IMR-90 (cell line): ENCODE measurements at regions not wholly inside any gene's neighbourhood (a gene's known extent, or its start where the extent isn't known, plus 50 kb on each side); places are given as distances from the start of the nearest gene placed in this dataset.

ENCODE experiments used
- ATAC-seq: fragments of 200-7000 bp; cut with Tn5 transposase; 2 replicates; pipeline ENCODE4 v1.9.1; 2020; ENCODE audit warnings: low read depth, mild to moderate bottlenecking, moderate library complexity
- BruUV-seq: library from RNA; stranded (reverse); fragments of 400-500 nt; replicated peaks from 2 replicates; lab custom pipeline; 2021; lab: Mats Ljungman, UMichigan
- CTCF ChIA-PET: fragments of 300-600 bp; formaldehyde crosslinking; extraction: SDS; loops from one replicate; lab custom pipeline; 2021; ENCODE audit warnings: antibody characterized with exemption; lab: Yijun Ruan, JAX
- POLR2A ChIA-PET: fragments of 300-600 bp; sonication (Branson Sonifier 250); formaldehyde crosslinking; loops from one replicate; lab custom pipeline; 2022; ENCODE audit warnings: antibody characterized with exemption; ENCODE audit not compliant: unreplicated experiment; lab: Charles Lee
- DNase-seq: peaks from one replicate; pipeline ENCODE4 v3.0.0; 2013
- H2AFZ ChIP-seq: replicated peaks from 2 replicates; pipeline ENCODE3; 2013; ENCODE audit warnings: low read length, mild to moderate bottlenecking; ENCODE audit not compliant: poor library complexity
- H2AK5ac ChIP-seq: 2 replicates; pipeline ENCODE4 v1.6.1; 2013; ENCODE audit warnings: low read depth, low read length, inconsistent platforms
- H2AK9ac ChIP-seq: replicated peaks from 2 replicates; pipeline ENCODE3; 2013; ENCODE audit warnings: mild to moderate bottlenecking, low read depth, low read length, moderate library complexity; ENCODE audit not compliant: poor library complexity
- H2BK120ac ChIP-seq: 2 replicates; pipeline ENCODE4 v1.6.1; 2013; ENCODE audit warnings: low read depth, low read length, inconsistent platforms
- H2BK15ac ChIP-seq: 3 replicates; pipeline ENCODE4 v1.6.1; 2013; ENCODE audit warnings: low read depth, low read length, inconsistent platforms
- H2BK20ac ChIP-seq: 2 replicates; pipeline ENCODE4 v1.6.1; 2013; ENCODE audit warnings: low read depth, mild to moderate bottlenecking, inconsistent platforms, low read length, moderate library complexity
- H2BK5ac ChIP-seq: 2 replicates; pipeline ENCODE4 v1.6.1; 2013; ENCODE audit warnings: mild to moderate bottlenecking, low read depth, low read length, inconsistent platforms; ENCODE audit not compliant: poor library complexity, severe bottlenecking
- H3K14ac ChIP-seq: replicated peaks from 2 replicates; pipeline ENCODE4 v1.6.1; 2013; ENCODE audit warnings: low read depth, low read length, inconsistent platforms
- H3K18ac ChIP-seq: 2 replicates; pipeline ENCODE4 v1.6.1; 2013; ENCODE audit warnings: low read depth, low read length, control low read depth
- H3K23ac ChIP-seq: 2 replicates; pipeline ENCODE4 v1.6.1; 2013; ENCODE audit warnings: low read depth, low read length, inconsistent platforms
- H3K27ac ChIP-seq: 2 replicates; pipeline ENCODE4 v1.5.1; 2013; ENCODE audit warnings: mild to moderate bottlenecking, control low read depth, low read length; ENCODE audit not compliant: insufficient read depth
- H3K27me3 ChIP-seq: 2 replicates; pipeline ENCODE4 v1.6.1; 2013; ENCODE audit warnings: low read length; ENCODE audit not compliant: control insufficient read depth, insufficient read depth
- H3K36me3 ChIP-seq: 2 replicates; pipeline ENCODE4 v1.6.1; 2013; ENCODE audit warnings: low read length, mixed read lengths; ENCODE audit not compliant: control insufficient read depth, insufficient read depth
- H3K4ac ChIP-seq: 2 replicates; pipeline ENCODE4 v1.6.1; 2013; ENCODE audit warnings: low read depth, low read length, inconsistent platforms
- H3K4me1 ChIP-seq: 2 replicates; pipeline ENCODE4 v1.6.1; 2013; ENCODE audit warnings: low read length, mixed read lengths; ENCODE audit not compliant: control insufficient read depth, insufficient read depth
- H3K4me2 ChIP-seq: 2 replicates; pipeline ENCODE4 v1.6.1; 2013; ENCODE audit warnings: low read depth, mild to moderate bottlenecking, control low read depth, low read length, moderate library complexity
- H3K4me3 ChIP-seq: 2 replicates; pipeline ENCODE4 v1.5.1; 2013; ENCODE audit warnings: low read depth, mild to moderate bottlenecking, control low read depth, low read length, moderate library complexity; ENCODE audit not compliant: insufficient read depth
- H3K56ac ChIP-seq: 2 replicates; pipeline ENCODE4 v1.6.1; 2013; ENCODE audit warnings: low read length, inconsistent platforms; ENCODE audit not compliant: insufficient read depth; ENCODE audit errors: extremely low read depth
- H3K79me1 ChIP-seq, 2 experiments: 2 replicates each; pipeline ENCODE4 v1.6.1; 2013; ENCODE audit warnings: low read length in 2 of 2, inconsistent platforms in 1 of 2, low read depth in 1 of 2
- H3K9ac ChIP-seq: 2 replicates; pipeline ENCODE4 v1.6.1; 2013; ENCODE audit warnings: low read depth, low read length, control low read depth
- H3K9me1 ChIP-seq: 2 replicates; pipeline ENCODE4 v1.6.1; 2013; ENCODE audit warnings: low read length, inconsistent platforms; ENCODE audit not compliant: insufficient read depth
- H3K9me3 ChIP-seq: 2 replicates; pipeline ENCODE4 v1.6.1; 2013; ENCODE audit warnings: low read length; ENCODE audit not compliant: control insufficient read depth, insufficient read depth
- H4K20me1 ChIP-seq: 2 replicates; pipeline ENCODE4 v1.6.1; 2013; ENCODE audit warnings: low read length, inconsistent platforms; ENCODE audit not compliant: insufficient read depth
- H4K5ac ChIP-seq: 2 replicates; pipeline ENCODE4 v1.6.1; 2013; ENCODE audit warnings: mild to moderate bottlenecking, low read depth, low read length, control low read depth
- H4K8ac ChIP-seq, 2 experiments: 2 replicates each; pipeline ENCODE4 v1.6.1; 2013; ENCODE audit warnings: low read depth in 2 of 2, low read length in 2 of 2, control low read depth in 1 of 2, inconsistent platforms in 1 of 2
- H4K91ac ChIP-seq: 2 replicates; pipeline ENCODE4 v1.6.1; 2013; ENCODE audit warnings: low read depth, low read length, inconsistent platforms; ENCODE audit not compliant: insufficient read depth
- BHLHE40 ChIP-seq: fragments of 150-350 bp; IDR thresholded peaks from 2 replicates; pipeline ENCODE4 v1.6.1; 2016; ENCODE audit warnings: mild to moderate bottlenecking, low read depth, low read length
- CEBPB ChIP-seq: IDR thresholded peaks from 2 replicates; pipeline ENCODE4 v1.6.1; 2012; ENCODE audit warnings: low read depth, low read length, improper control_type of control experiment
- CHD1 ChIP-seq: IDR thresholded peaks from 2 replicates; pipeline ENCODE4 v1.6.1; 2012; ENCODE audit warnings: low read depth, low read length, improper control_type of control experiment
- FOS ChIP-seq: fragments of 150-350 bp; IDR thresholded peaks from 2 replicates; pipeline ENCODE4 v1.6.1; 2016; ENCODE audit warnings: low read depth, low read length
- MAFK ChIP-seq: IDR thresholded peaks from 2 replicates; pipeline ENCODE4 v1.6.1; 2012; ENCODE audit warnings: low read depth, low read length, improper control_type of control experiment
- NFE2L2 ChIP-seq: fragments of 150-350 bp; IDR thresholded peaks from 2 replicates; pipeline ENCODE4 v1.6.1; 2016; ENCODE audit warnings: low read depth, mild to moderate bottlenecking, low read length
- POLR2A ChIP-seq: IDR thresholded peaks from 2 replicates; pipeline ENCODE4 v1.6.1; 2012; ENCODE audit warnings: mild to moderate bottlenecking, low read depth, low read length
- RAD21 ChIP-seq: IDR thresholded peaks from 2 replicates; pipeline ENCODE4 v1.6.1; 2012; ENCODE audit warnings: low read length, improper control_type of control experiment
- RCOR1 ChIP-seq: IDR thresholded peaks from 2 replicates; pipeline ENCODE4 v1.6.1; 2012; ENCODE audit warnings: mild to moderate bottlenecking, low read length, improper control_type of control experiment; ENCODE audit not compliant: insufficient replicate concordance
- WGBS, 2 experiments: methylation state at CpG; one replicate each; pipeline versions ENCODE4 v1.1.5 to v1.1.7; 2013; ENCODE audit warnings: missing lambda C conversion rate in 2 of 2; ENCODE audit not compliant: insufficient read length in 1 of 2; ENCODE audit errors: extremely low coverage in 2 of 2; 5-methylcytosine and 5-hydroxymethylcytosine counted together
- dilution Hi-C: fragments of 300-500 bp; cut with HindIII; formaldehyde crosslinking; loops from one replicate; pipeline ENCODE4 v1.14.3; 2018; ENCODE audit warnings: low sequenced_read_pairs; ENCODE audit not compliant: unreplicated experiment
- in situ Hi-C: fragments of 300-500 bp; cut with MboI; formaldehyde crosslinking; loops from 3 replicates; pipeline ENCODE4 v1.14.3; 2019; ENCODE audit warnings: low sequenced_read_pairs, inconsistent platforms, mixed read lengths
- intact Hi-C: fragments of 100-400 bp; cut with micrococcal nuclease; formaldehyde crosslinking; loops from 2 replicates; pipeline ENCODE4 v1.10.0; 2022
- TF ChIP-seq, protein P1 (sequence below): conservative IDR thresholded peaks from 2 replicates; pipeline ENCODE4 v1.5.1; 2012; ENCODE audit warnings: mild to moderate bottlenecking, low read depth, low read length, improper control_type of control experiment
- TF ChIP-seq, protein P2 (sequence below): fragments of 150-350 bp; IDR thresholded peaks from 2 replicates; pipeline ENCODE4 v1.6.1; 2016; ENCODE audit warnings: low read depth, mild to moderate bottlenecking, low read length, moderate library complexity, borderline replicate concordance

DNA sequence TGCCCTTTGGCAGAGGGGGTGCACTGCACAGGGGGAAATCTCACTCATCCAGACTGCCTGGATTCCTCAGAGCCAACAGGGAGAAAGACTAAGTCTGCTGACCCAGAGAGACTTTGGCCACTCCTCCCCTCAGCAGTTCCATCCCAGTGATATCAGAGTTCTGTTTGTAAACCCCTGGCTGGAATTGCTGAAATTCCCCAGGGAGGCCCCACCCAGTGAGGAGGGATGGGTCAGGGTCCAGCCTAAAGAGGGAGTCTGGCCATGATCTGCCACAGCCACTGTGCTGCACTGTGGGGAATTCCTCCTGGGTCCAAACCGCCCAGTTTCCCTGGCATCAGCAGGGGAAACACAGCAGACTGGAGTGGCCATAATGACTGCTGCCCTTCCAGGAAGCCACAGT lies 54.9 kb upstream of the USP15 start:
- Histone ChIP-seq H2AFZ (no peak overlapping the region), H3K27ac (no peak overlapping the region), H2BK20ac (no peak overlapping the region), H4K20me1 (no peaks in the 10 kb centered on the region), H3K23ac (no peak overlapping the region), H4K91ac (no peak overlapping the region), H3K79me1 (no peaks in the 10 kb centered on the region), H4K5ac (no peak overlapping the region), H3K14ac (no peak overlapping the region), H3K36me3 (no peaks in the 10 kb centered on the region), H3K27me3 (no peaks in the 10 kb centered on the region), H3K56ac (no peak overlapping the region), H3K9ac (no peak overlapping the region), H3K18ac (no peak overlapping the region), H2AK5ac (no peak overlapping the region), H3K4ac (no peak overlapping the region), H3K9me1 (no peaks in the 10 kb centered on the region), H2BK15ac (no peak overlapping the region), H3K9me3 (no peaks in the 10 kb centered on the region), H3K4me1 (no peaks in the 10 kb centered on the region), H4K8ac (no peak overlapping the region), H2BK120ac (no peak overlapping the region), H2BK5ac (no peak overlapping the region), H3K4me2 (no peak overlapping the region), H2AK9ac (no peak overlapping the region), H3K4me3 (no peak overlapping the region)
- no peak for ATAC-seq
- in situ Hi-C loops (no loop called here), dilution Hi-C loops (no loop called here), intact Hi-C loops (no loop called here)
- ChIA-PET CTCF (no interaction called here), POLR2A (no interaction called here)
- TF ChIP-seq MAFK (no peak), RCOR1 (no peak), RAD21 (no peak), CHD1 (no peak), BHLHE40 (no peak), POLR2A (no peak), NFE2L2 (no peak), CEBPB (no peak), FOS (no peak)
- TF ChIP-seq, protein P1, sequence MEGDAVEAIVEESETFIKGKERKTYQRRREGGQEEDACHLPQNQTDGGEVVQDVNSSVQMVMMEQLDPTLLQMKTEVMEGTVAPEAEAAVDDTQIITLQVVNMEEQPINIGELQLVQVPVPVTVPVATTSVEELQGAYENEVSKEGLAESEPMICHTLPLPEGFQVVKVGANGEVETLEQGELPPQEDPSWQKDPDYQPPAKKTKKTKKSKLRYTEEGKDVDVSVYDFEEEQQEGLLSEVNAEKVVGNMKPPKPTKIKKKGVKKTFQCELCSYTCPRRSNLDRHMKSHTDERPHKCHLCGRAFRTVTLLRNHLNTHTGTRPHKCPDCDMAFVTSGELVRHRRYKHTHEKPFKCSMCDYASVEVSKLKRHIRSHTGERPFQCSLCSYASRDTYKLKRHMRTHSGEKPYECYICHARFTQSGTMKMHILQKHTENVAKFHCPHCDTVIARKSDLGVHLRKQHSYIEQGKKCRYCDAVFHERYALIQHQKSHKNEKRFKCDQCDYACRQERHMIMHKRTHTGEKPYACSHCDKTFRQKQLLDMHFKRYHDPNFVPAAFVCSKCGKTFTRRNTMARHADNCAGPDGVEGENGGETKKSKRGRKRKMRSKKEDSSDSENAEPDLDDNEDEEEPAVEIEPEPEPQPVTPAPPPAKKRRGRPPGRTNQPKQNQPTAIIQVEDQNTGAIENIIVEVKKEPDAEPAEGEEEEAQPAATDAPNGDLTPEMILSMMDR: no peak
- TF ChIP-seq, protein P2, sequence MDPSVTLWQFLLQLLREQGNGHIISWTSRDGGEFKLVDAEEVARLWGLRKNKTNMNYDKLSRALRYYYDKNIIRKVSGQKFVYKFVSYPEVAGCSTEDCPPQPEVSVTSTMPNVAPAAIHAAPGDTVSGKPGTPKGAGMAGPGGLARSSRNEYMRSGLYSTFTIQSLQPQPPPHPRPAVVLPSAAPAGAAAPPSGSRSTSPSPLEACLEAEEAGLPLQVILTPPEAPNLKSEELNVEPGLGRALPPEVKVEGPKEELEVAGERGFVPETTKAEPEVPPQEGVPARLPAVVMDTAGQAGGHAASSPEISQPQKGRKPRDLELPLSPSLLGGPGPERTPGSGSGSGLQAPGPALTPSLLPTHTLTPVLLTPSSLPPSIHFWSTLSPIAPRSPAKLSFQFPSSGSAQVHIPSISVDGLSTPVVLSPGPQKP: no peak
- no TSS peak for BruUV-seq
- WGBS, 2 experiments: no CpG with 5 or more reads among the region's 1 CpG
- DNase-seq: no peak
